ENCODE measurements at regions not wholly inside any gene's neighbourhood (a gene's known extent, or its start where the extent isn't known, plus 50 kb on each side); places are given as distances from the start of the nearest gene placed in this dataset.

DNA sequence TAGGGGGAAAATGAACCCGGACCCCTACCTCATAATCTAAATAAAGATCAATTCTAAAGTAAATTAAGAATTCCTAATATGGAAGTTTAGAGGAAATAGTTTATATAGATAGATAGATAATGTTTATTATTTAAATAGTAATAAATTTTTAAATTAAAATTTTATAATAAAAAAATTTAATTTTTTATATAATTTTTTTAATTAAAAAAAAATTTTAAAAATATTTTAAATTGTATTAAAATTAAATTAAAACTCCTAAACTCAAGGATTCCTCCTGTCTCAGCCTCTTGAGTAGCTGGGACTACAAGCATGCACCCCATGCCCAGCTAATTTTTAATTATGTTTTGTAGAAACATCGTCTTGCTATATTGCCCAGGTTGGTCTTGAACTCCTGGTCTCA lies 186.9 kb upstream of the VRK2 start:
- H3K9me3 Mint-ChIP-seq, result no peaks in the 10 kb centered on the region
- no peaks in the 10 kb centered on the region for H3K4me1 Mint-ChIP-seq
- no peaks in the 10 kb centered on the region for H3K27me3 Mint-ChIP-seq
- ATAC-seq (no peak), DNase-seq (no peak)
- H3K27ac Mint-ChIP-seq, result no peak overlapping the region
- no peaks in the 10 kb centered on the region for H3K36me3 Mint-ChIP-seq (ENCODE audit: low read depth)
- H3K4me3 Mint-ChIP-seq, result no peak overlapping the region

DNA sequence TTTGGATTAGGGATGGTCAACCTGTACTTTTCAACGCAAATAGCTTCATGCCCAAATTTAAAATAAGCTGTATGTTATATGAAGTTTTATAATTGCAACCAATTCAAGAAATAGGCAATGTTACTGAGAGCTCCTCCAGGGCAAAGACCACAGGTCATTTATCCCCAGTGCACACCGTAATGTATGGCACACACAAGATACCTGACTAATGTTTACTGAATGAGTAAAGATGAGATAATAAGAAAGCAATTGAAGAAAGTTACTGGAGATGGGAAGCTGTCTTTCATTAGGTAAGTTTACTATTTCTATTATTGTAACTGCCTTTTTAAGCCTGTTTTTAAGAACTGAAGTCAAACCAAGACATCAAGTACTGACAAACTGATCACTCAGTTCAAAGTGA lies 184.5 kb upstream of the VRK2 start:
- H3K27ac Mint-ChIP-seq, result no peak overlapping the region
- DNase-seq, result no peak
- H3K4me1 Mint-ChIP-seq, result no peaks in the 10 kb centered on the region
- no peaks in the 10 kb centered on the region for H3K9me3 Mint-ChIP-seq
- no peaks in the 10 kb centered on the region for H3K36me3 Mint-ChIP-seq (ENCODE audit: low read depth)
- no peak for ATAC-seq
- H3K4me3 Mint-ChIP-seq, result no peak overlapping the region
- no peaks in the 10 kb centered on the region for H3K27me3 Mint-ChIP-seq

DNA sequence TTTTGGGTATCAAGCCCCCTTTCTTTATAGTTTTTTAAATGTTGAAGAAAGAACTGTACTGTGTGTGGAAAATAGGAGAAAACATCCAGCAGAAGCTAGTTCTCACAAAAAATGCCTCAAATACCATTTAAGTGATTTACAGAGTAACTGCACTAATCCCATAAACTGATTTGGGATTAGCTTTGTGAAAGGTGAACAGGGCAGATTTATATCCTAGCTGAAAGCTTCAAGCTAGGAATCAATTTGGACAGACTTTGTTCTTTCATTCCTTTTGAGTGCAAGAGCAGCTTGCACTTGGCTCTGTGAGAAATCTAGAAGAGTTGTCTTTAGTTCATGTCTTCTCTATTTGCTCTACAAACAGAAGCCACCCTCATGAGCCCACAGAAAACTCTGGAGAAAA lies 183.9 kb upstream of the VRK2 start:
- no peak for DNase-seq
- Mint-ChIP-seq H3K27me3 (peaks cover under 1% of the 10 kb centered on the region), H3K27ac (no peak overlapping the region), H3K36me3 (ENCODE audit: low read depth) (no peaks in the 10 kb centered on the region), H3K9me3 (no peaks in the 10 kb centered on the region), H3K4me3 (no peak overlapping the region), H3K4me1 (no peaks in the 10 kb centered on the region)
- no peak for ATAC-seq

DNA sequence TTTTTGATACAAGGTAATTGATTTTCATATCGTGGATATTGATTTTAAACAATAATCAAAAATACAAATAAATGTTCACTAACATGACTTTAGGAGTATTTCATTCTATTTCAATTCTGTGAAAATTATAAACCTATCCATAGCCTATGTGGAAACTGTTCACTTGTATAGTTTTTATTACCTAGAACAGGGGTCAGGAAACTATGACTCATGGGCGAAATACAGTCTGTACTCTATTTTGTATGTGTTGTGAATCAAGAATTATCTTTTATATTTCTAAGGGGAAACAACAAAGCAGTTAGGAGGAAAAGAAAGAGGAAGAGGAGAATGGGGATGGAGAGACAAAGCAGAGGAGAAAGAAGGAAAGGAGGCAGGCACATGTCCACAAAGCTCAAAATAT lies 181.7 kb upstream of the VRK2 start:
- no peak overlapping the region for H3K4me3 Mint-ChIP-seq
- H3K36me3 Mint-ChIP-seq (ENCODE audit: low read depth), result no peaks in the 10 kb centered on the region
- H3K27ac Mint-ChIP-seq, result no peak overlapping the region
- peaks cover 4% of the 10 kb centered on the region for H3K27me3 Mint-ChIP-seq
- no peaks in the 10 kb centered on the region for H3K9me3 Mint-ChIP-seq
- H3K4me1 Mint-ChIP-seq, result no peaks in the 10 kb centered on the region
- ATAC-seq (no peak), DNase-seq (no peak)

DNA sequence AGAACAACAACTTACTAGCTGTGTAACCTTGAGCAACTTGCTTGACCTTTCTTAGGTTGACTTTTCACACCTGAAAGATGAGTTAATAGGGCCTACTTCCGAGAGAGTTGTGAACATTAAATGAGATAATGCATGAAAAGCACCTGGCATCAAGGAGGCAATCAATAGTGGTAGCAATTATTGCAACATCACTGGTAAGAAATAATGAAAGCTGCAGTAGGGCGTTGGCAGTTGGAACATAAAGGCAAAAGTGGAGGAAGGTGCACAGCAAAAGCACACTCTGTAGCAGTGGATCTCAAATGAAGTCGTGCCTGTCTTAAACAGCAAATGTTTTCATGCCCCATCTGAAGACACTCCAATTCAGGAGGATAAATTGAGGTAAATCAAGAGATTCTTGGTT lies 178.9 kb upstream of the VRK2 start:
- DNase-seq (no peak), ATAC-seq (no peak)
- no peaks in the 10 kb centered on the region for H3K4me1 Mint-ChIP-seq
- no peaks in the 10 kb centered on the region for H3K36me3 Mint-ChIP-seq (ENCODE audit: low read depth)
- H3K9me3 Mint-ChIP-seq, result no peaks in the 10 kb centered on the region
- H3K27ac Mint-ChIP-seq, result no peak overlapping the region
- H3K4me3 Mint-ChIP-seq, result no peak overlapping the region
- peaks cover 4% of the 10 kb centered on the region for H3K27me3 Mint-ChIP-seq

DNA sequence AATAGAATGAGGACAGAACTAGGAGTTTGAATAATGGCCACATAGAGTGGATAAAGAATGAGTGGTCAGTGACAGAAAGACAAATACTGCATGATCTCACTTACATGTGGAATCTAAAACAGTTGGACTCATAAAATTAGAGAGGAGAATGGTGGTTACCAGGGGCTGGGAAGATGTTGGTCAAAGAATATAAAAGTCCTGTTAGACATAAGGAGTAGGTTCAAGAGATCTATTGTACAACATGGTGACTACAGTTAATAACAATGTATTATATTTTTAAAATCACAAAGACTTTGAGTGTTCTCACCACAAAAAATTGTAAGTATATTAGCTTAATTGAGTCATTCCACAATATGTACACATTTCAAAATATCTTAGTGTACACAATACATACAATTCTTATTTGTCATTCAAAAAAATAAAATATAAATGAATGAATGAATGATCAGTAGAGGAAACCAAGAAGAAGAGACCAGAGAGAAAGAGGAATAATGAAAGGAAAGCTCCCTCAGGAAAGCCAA lies 177.9 kb upstream of the VRK2 start:
- H3K9me3 Mint-ChIP-seq, result no peaks in the 10 kb centered on the region
- H3K36me3 Mint-ChIP-seq (ENCODE audit: low read depth), result no peaks in the 10 kb centered on the region

DNA sequence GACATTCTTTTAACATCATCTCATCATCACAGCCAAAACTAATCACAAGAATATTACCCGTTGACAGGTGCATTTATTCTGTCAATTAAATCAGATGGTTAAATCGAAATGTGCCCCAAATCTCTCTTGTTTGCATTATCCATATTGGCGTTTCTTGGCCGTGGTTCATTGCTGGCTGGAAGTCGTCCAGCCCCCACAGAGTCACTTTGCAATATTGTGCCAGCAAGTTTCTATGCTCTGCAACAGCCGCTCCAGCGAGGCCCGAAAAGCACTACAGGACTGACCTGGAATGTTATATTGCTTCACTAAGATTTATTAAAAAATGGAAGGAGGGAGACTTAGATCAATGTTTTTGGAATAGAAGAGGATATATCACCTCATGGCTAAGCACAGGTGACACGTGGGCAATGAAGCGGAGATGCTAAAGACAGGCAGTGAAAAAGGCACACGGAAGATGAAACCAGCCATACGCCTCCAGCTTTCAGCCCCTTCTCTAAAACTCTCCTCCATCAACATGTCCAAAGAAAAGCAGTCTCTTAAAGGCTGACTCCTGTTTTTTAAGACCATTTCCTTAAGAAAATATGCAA lies 176.8 kb upstream of the VRK2 start:
- ATAC-seq (no peak), DNase-seq (no peak)
- Mint-ChIP-seq H3K36me3 (ENCODE audit: low read depth) (no peaks in the 10 kb centered on the region), H3K27me3 (peaks cover 4% of the 10 kb centered on the region), H3K27ac (no peak overlapping the region), H3K4me1 (no peaks in the 10 kb centered on the region), H3K9me3 (no peaks in the 10 kb centered on the region), H3K4me3 (no peak overlapping the region)

More for the DNA sequence above, 177.9 kb upstream of the VRK2 start:
- Mint-ChIP-seq H3K4me1 (no peaks in the 10 kb centered on the region), H3K27ac (no peak overlapping the region), H3K4me3 (no peak overlapping the region), H3K27me3 (peaks cover 4% of the 10 kb centered on the region)
- ATAC-seq (no peak), DNase-seq (no peak)

DNA sequence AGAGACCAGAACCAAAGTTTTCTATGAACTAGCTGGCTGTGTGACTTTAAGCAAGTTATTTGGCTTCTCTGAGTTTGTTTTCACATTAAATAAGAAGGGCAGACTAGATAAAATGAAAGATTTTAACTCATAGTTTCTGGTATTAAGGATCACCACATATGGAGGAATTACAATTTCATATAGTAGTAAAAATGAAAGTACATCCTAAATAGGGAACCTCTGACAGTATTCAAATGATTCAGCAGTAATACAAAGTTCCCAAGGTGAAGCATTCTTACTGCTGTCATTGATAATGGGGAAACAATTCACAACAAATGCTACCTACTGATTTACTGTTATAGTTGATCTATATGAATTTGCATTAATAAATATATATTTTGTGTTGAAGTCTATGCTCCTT lies 170.3 kb upstream of the VRK2 start:
- H3K4me1 Mint-ChIP-seq, result no peaks in the 10 kb centered on the region
- no peak for ATAC-seq
- H3K36me3 Mint-ChIP-seq (ENCODE audit: low read depth), result no peaks in the 10 kb centered on the region
- H3K9me3 Mint-ChIP-seq, result no peaks in the 10 kb centered on the region
- no peak overlapping the region for H3K4me3 Mint-ChIP-seq
- H3K27ac Mint-ChIP-seq, result no peak overlapping the region
- no peak for DNase-seq
- no peaks in the 10 kb centered on the region for H3K27me3 Mint-ChIP-seq

DNA sequence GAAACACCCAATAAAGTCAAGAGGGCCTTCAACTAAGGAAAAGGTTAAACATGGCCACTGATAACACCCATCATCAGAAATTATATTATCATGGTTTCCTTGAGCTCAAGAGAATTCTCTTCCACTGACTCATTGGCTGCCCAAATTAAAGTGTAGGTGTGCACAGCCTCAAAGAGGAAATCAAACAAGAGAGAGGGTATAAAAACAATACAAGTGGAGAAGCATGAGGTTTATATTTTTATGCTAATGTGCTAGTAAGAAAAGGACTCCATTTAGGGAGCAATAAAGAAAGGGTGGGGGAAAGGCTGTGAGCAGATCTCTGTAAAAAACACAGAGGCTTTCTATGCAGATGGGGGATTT lies 168.8 kb upstream of the VRK2 start:
- no peaks in the 10 kb centered on the region for H3K9me3 Mint-ChIP-seq
- no peak for DNase-seq
- H3K4me1 Mint-ChIP-seq, result no peaks in the 10 kb centered on the region
- H3K27ac Mint-ChIP-seq, result no peak overlapping the region
- no peaks in the 10 kb centered on the region for H3K36me3 Mint-ChIP-seq (ENCODE audit: low read depth)
- ATAC-seq, result no peak
- no peaks in the 10 kb centered on the region for H3K27me3 Mint-ChIP-seq
- no peak overlapping the region for H3K4me3 Mint-ChIP-seq

DNA sequence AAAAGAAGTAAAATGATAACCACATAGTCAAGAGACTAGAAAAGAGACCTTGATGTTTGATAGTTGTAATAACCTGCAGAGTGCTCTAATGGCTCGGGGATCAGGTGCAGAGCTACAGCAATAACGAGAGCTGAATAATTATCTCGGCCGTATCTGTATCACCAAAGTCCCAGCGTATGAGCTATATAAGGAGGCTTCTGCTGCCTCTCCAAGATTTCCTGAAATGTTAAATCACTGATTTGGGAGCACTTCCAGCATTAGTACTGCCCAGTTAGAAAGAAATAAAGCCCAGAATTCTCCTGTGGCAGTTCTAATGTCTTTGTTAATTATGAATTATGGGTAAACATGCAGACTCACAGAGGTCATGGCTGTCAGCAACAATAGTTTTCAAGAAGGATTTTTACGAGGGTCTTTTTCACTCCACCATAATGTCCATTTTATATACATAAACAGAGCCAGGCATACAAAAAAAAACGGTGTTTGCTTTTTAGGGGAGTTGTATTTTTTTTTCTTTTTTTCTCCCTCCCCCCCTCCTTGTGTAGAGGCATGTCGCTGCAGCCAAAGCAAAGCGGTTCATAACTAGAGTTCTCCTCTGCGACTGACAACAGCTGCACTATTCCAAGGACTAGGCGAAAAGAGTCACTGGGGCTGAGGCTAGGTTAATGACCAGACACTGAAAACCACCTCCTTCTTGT lies 168.3 kb upstream of the VRK2 start:
- DNase-seq (no peak), ATAC-seq (no peak)
- no peaks in the 10 kb centered on the region for H3K27me3 Mint-ChIP-seq
- H3K4me3 Mint-ChIP-seq, result no peak overlapping the region
- no peaks in the 10 kb centered on the region for H3K36me3 Mint-ChIP-seq (ENCODE audit: low read depth)
- no peaks in the 10 kb centered on the region for H3K9me3 Mint-ChIP-seq
- no peak overlapping the region for H3K27ac Mint-ChIP-seq
- H3K4me1 Mint-ChIP-seq, result no peaks in the 10 kb centered on the region

DNA sequence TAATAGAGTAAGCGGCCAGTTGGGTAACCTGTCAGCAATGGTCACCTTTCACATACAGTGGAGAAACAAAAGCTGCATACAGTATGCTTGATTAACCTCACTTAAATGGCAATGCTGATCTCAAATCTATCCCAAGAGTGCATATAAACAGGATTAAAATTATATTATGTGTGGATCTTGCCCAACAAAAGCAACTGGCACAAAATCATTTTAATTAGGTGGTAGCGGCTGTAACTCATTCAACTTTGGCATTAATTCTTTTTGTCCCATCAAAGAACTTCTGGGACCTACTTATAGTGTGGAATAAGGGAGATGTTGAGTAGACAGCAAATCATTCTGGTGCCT lies 167.8 kb upstream of the VRK2 start:
- H3K27ac Mint-ChIP-seq, result no peak overlapping the region
- ATAC-seq, result no peak
- H3K27me3 Mint-ChIP-seq, result no peaks in the 10 kb centered on the region
- no peaks in the 10 kb centered on the region for H3K9me3 Mint-ChIP-seq
- no peaks in the 10 kb centered on the region for H3K4me1 Mint-ChIP-seq
- H3K36me3 Mint-ChIP-seq (ENCODE audit: low read depth), result no peaks in the 10 kb centered on the region
- no peak for DNase-seq
- no peak overlapping the region for H3K4me3 Mint-ChIP-seq

DNA sequence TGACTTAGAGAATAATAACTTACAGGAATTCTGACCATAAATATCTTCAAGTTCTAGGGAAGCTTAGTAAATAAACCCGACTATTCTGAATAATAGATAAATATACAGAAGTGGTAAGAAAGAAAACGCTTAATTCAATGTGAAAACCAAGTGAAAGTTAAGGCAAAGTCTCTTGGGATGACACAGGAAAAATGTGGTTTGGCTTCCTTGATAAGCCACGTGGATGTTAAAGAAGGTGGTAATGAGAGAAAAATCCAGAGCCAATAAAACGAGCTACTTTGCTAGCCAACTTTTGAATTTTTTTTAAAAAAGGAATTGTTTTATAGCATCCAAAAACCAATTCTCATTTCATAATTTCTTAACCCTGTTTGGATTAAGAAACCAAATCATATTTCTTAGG lies 166.2 kb upstream of the VRK2 start:
- Mint-ChIP-seq H3K4me1 (no peaks in the 10 kb centered on the region), H3K4me3 (no peak overlapping the region), H3K9me3 (no peaks in the 10 kb centered on the region), H3K27ac (no peak overlapping the region), H3K27me3 (no peaks in the 10 kb centered on the region), H3K36me3 (ENCODE audit: low read depth) (no peaks in the 10 kb centered on the region)
- no peak for DNase-seq
- no peak for ATAC-seq

DNA sequence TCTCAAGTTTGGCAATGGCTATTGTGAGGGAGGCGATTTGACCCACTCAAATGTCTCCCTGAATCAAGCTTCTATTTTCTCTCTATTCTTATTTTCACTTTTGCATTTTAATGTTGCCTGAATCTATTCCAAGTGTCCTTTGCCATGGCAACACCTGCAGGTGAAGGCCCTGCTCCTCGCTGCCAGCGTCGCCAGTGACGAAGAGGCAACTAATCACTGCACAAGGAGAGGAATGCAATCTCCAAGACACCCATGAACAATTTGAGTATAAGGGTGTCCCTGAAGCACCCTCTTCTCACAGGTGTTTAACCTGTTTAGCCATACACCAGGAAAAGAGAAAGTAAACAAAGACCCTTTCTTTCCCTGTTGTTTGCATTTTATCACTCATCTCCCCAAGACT lies 165.6 kb upstream of the VRK2 start:
- ATAC-seq, result no peak
- Mint-ChIP-seq H3K4me3 (no peak overlapping the region), H3K4me1 (no peaks in the 10 kb centered on the region), H3K9me3 (no peaks in the 10 kb centered on the region), H3K36me3 (ENCODE audit: low read depth) (no peaks in the 10 kb centered on the region), H3K27ac (no peak overlapping the region), H3K27me3 (no peaks in the 10 kb centered on the region)
- DNase-seq, result no peak

DNA sequence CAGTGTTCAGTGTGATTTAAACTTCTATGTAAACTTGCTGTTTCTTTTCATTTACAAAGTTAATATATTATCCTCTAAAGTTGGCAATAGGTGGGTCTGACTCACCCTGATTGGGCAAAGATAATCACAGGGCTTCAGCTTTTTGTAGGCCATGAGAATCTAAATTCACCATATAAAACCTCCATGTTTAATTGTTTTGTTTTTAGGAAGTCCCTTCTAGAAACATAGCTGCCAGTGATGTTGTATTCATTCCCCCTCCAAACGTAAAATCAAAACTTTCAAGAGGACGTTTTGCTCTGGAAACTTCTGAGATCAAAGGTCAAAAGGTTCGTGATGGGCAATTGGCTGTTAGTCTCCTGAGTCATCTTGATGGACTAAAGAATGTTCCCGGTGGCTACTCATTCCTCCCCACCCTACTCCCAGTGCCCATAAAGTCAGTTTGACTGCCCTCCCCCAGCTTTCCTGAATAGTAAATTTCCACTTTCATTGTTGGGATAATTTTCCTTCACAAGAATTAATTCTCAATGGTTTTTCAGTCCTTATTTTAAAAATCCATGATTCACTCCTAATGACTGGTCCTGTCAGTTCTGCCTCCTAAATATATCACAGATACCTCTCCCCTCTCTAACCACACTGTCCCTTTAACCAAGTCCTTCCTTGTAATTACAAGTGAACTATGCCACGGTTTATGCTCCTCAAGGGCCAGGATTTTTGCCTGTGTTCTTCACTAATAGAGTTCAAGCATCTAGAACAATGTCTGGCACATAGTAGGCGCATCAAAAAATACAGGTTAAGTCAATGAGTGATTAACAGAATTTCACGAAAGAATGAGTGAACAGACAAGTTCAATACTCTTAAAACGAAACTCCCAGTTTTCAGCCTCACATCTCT lies 164.4 kb upstream of the VRK2 start:
- Mint-ChIP-seq H3K27ac (no peak overlapping the region), H3K36me3 (ENCODE audit: low read depth) (no peaks in the 10 kb centered on the region), H3K9me3 (no peaks in the 10 kb centered on the region), H3K4me1 (no peaks in the 10 kb centered on the region), H3K4me3 (no peak overlapping the region), H3K27me3 (no peaks in the 10 kb centered on the region)
- ATAC-seq, result no peak
- no peak for DNase-seq

DNA sequence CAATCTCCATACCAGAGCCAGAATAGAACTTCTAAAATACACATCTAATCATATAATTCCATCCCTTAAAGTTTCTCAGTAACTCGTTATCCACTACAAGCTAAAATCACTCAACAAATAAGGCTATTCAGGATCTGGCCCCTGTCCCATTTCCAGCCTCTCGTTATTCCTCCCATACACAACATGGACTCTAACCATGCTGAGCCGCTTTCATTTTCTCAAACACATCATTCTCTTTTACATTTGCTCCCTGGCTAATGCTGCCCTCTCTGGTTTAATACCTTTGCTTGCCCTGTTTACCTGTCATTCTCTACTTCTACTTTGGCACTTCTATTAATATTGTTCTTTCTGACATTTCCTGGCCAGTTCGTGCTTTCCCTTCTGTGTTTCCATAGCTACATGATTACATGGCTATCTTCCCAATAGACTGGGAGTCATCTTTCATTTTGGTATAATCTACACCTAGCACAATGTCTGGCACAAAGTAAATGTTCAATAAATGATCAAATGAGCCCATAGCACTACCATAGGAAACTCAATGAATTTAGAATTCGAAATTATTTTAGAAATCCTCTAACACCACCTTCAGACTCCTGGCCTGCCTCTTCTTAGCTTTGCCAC lies 163.6 kb upstream of the VRK2 start:
- H3K27ac Mint-ChIP-seq, result no peak overlapping the region
- no peak for ATAC-seq

More for the DNA sequence above, 163.6 kb upstream of the VRK2 start:
- Mint-ChIP-seq H3K4me3 (no peak overlapping the region), H3K4me1 (peaks cover 2% of the 10 kb centered on the region), H3K9me3 (no peaks in the 10 kb centered on the region), H3K27me3 (no peaks in the 10 kb centered on the region), H3K36me3 (ENCODE audit: low read depth) (no peaks in the 10 kb centered on the region)
- DNase-seq, result no peak

All from activated naive CD8-positive, alpha-beta T cell treated with anti-CD3 and anti-CD28 coated beads, Interleukin-2, amount 50 U/mL, for 24 hours (primary cell).